Osteocyte (in vitro differentiated cells): ENCODE measurements at regions not wholly inside any gene's neighbourhood (a gene's known extent, or its start where the extent isn't known, plus 50 kb on each side); places are given as distances from the start of the nearest gene placed in this dataset.

ENCODE experiments used
- DNase-seq: peaks from one replicate; pipeline ENCODE4 v3.0.0; 2021; ENCODE audit warnings: mixed read lengths; ENCODE audit not compliant: unreplicated experiment; ENCODE audit errors: extremely low spot score
- H3K27ac Mint-ChIP-seq: one replicate; pipeline ENCODE4 v1.8.0; 2021; ENCODE audit warnings: mild to moderate bottlenecking, mixed read lengths; ENCODE audit not compliant: unreplicated experiment
- H3K27me3 Mint-ChIP-seq: one replicate; pipeline ENCODE4 v1.8.0; 2021; ENCODE audit warnings: mixed read lengths; ENCODE audit not compliant: unreplicated experiment
- H3K36me3 Mint-ChIP-seq: one replicate; pipeline ENCODE4 v1.8.0; 2021; ENCODE audit warnings: mixed read lengths; ENCODE audit not compliant: unreplicated experiment
- H3K4me1 Mint-ChIP-seq: one replicate; pipeline ENCODE4 v1.8.0; 2021; ENCODE audit warnings: mixed read lengths; ENCODE audit not compliant: unreplicated experiment
- H3K4me3 Mint-ChIP-seq: one replicate; pipeline ENCODE4 v1.8.0; 2021; ENCODE audit warnings: mild to moderate bottlenecking, moderate library complexity, mixed read lengths; ENCODE audit not compliant: unreplicated experiment
- H3K9me3 Mint-ChIP-seq: one replicate; pipeline ENCODE4 v1.8.0; 2021; ENCODE audit warnings: mixed read lengths; ENCODE audit not compliant: unreplicated experiment
- TF ChIP-seq, protein P1 (sequence below): fragments of 200-600 bp; sonication (generic); IDR thresholded peaks from 2 replicates; pipeline ENCODE4 v1.5.0; 2021; ENCODE audit warnings: antibody characterized with exemption, mild to moderate bottlenecking, moderate library complexity

GRCh38 chr13:24091080-24091479 is 69.4 kb upstream of the SPATA13 start:
- no peak for DNase-seq
- Mint-ChIP-seq H3K9me3 (no peaks in the 10 kb centered on the region), H3K27me3 (peaks cover 9% of the 10 kb centered on the region), H3K4me3 (no peak overlapping the region), H3K36me3 (no peaks in the 10 kb centered on the region), H3K27ac (no peak overlapping the region), H3K4me1 (peaks cover 10% of the 10 kb centered on the region)
- TF ChIP-seq, protein P1, sequence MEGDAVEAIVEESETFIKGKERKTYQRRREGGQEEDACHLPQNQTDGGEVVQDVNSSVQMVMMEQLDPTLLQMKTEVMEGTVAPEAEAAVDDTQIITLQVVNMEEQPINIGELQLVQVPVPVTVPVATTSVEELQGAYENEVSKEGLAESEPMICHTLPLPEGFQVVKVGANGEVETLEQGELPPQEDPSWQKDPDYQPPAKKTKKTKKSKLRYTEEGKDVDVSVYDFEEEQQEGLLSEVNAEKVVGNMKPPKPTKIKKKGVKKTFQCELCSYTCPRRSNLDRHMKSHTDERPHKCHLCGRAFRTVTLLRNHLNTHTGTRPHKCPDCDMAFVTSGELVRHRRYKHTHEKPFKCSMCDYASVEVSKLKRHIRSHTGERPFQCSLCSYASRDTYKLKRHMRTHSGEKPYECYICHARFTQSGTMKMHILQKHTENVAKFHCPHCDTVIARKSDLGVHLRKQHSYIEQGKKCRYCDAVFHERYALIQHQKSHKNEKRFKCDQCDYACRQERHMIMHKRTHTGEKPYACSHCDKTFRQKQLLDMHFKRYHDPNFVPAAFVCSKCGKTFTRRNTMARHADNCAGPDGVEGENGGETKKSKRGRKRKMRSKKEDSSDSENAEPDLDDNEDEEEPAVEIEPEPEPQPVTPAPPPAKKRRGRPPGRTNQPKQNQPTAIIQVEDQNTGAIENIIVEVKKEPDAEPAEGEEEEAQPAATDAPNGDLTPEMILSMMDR: no peak

GRCh38 chr13:24092108-24092507 is 68.4 kb upstream of the SPATA13 start:
- Mint-ChIP-seq H3K36me3 (no peaks in the 10 kb centered on the region), H3K27ac (peak overlapping the region; percentile 9)
- DNase-seq: no peak

GRCh38 chr13:24093047-24093446 is 67.5 kb upstream of the SPATA13 start:
- TF ChIP-seq, protein P1: no peak
- H3K27me3 Mint-ChIP-seq: peaks cover 8% of the 10 kb centered on the region
- no peaks in the 10 kb centered on the region for H3K36me3 Mint-ChIP-seq
- no peak overlapping the region for H3K27ac Mint-ChIP-seq
- H3K9me3 Mint-ChIP-seq: no peaks in the 10 kb centered on the region
- H3K4me3 Mint-ChIP-seq: no peak overlapping the region
- no peak for DNase-seq
- H3K4me1 Mint-ChIP-seq: peaks cover 10% of the 10 kb centered on the region

More at GRCh38 chr13:24092108-24092507, 68.4 kb upstream of the SPATA13 start:
- TF ChIP-seq, protein P1: no peak
- Mint-ChIP-seq H3K9me3 (no peaks in the 10 kb centered on the region), H3K4me1 (peaks cover 10% of the 10 kb centered on the region), H3K4me3 (no peak overlapping the region), H3K27me3 (peaks cover 6% of the 10 kb centered on the region)

DNA sequence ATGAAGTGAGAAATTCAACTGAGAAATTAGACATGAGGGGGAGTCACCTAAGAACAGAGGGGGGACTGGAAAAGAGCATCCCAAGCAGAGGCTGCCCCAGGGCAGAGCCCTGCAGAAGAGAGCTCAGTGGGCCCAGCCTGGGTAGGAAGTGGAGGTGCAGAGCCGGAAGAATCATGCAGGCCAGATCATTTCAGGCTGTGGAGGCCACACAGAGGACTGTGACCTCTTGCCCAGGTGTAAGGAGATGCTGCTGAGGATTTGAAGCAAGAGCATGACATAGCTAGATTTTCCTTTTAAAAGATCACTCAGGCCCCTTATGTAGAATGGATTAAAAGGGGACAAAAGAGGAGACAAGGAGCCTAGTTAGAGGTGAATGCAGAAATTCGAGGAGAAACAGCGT is 63.9 kb upstream of the SPATA13 start:
- H3K27me3 Mint-ChIP-seq: peaks cover 29% of the 10 kb centered on the region
- H3K9me3 Mint-ChIP-seq: no peaks in the 10 kb centered on the region
- H3K27ac Mint-ChIP-seq: no peak overlapping the region
- H3K4me1 Mint-ChIP-seq: peaks cover 10% of the 10 kb centered on the region
- no peaks in the 10 kb centered on the region for H3K36me3 Mint-ChIP-seq
- no peak overlapping the region for H3K4me3 Mint-ChIP-seq
- TF ChIP-seq, protein P1: no peak
- no peak for DNase-seq

GRCh38 chr13:24097064-24097463 is 63.5 kb upstream of the SPATA13 start:
- DNase-seq: no peak
- Mint-ChIP-seq H3K36me3 (no peaks in the 10 kb centered on the region), H3K4me1 (peaks cover 7% of the 10 kb centered on the region), H3K27ac (no peak overlapping the region), H3K27me3 (peaks cover 33% of the 10 kb centered on the region), H3K9me3 (no peaks in the 10 kb centered on the region), H3K4me3 (no peak overlapping the region)
- TF ChIP-seq, protein P1: no peak
